Uterus (tissue), 3 donors: ENCODE measurements at regions not wholly inside any gene's neighbourhood (a gene's known extent, or its start where the extent isn't known, plus 50 kb on each side); places are given as distances from the start of the nearest gene placed in this dataset.
"Not testable (repeated sequence)": the region's sequence is repeated elsewhere in the genome, so short reads cannot be mapped to it uniquely, and the experiment has no call there.

Experiments
- DNase-seq, 2 donors: peaks; one replicate each; pipeline ENCODE4 v3.0.0-alpha.2; 2019 to 2020
- H3K27ac ChIP-seq, 2 donors: fragments of 200-600 bp; sonication (generic); 1 replicate in 1 of 2; 2 replicates in 1 of 2; pipeline ENCODE4 v1.5.1; 2016 to 2018
- H3K27me3 ChIP-seq, 2 donors: fragments of 200-600 bp; sonication (generic); one replicate each; pipeline ENCODE4 v1.5.1; 2018 to 2019; ENCODE audit warnings: control low read depth in 1 of 2
- H3K36me3 ChIP-seq, 2 donors: fragments of 200-600 bp; sonication (generic); one replicate each; pipeline ENCODE4 v1.5.1; 2019; ENCODE audit warnings: control low read depth in 1 of 2
- H3K4me1 ChIP-seq, 2 donors: fragments of 200-600 bp; sonication (generic); one replicate each; pipeline ENCODE4 v1.5.1; 2018 to 2019; ENCODE audit warnings: control low read depth in 1 of 2
- H3K4me3 ChIP-seq, 2 donors: fragments of 200-600 bp; sonication (generic); 1 replicate in 1 of 2; 2 replicates in 1 of 2; pipeline ENCODE4 v1.5.1; 2018 to 2019; ENCODE audit warnings: mild to moderate bottlenecking in 1 of 2
- H3K9me3 ChIP-seq, 2 donors: fragments of 200-600 bp; sonication (generic); one replicate each; pipeline ENCODE4 v1.5.1; 2019; ENCODE audit warnings: control low read depth in 1 of 2
- CTCF ChIP-seq, 4 experiments: fragments of 200-600 bp in 2 of 4; fragments of 450-650 bp in 2 of 4; sonication (generic) in 2 of 4; IDR thresholded peaks; one replicate each; pipeline ENCODE4 v1.5.1; 2016 to 2019; ENCODE audit warnings: antibody characterized with exemption in 4 of 4, mild to moderate bottlenecking in 2 of 4, moderate library complexity in 1 of 4
- POLR2A ChIP-seq, 2 donors: fragments of 450-650 bp; IDR thresholded peaks; one replicate each; pipeline ENCODE4 v1.6.1; 2016; ENCODE audit warnings: antibody characterized with exemption in 2 of 2, mild to moderate bottlenecking in 1 of 2, moderate library complexity in 1 of 2
- intact Hi-C: fragments of 100-400 bp; cut with DNase I; formaldehyde crosslinking; loops from one replicate; pipeline ENCODE4 v1.15.1; 2023; ENCODE audit warnings: low total_unique reads
- donor health status: DM: yes; HTN: yes; CAD: no.

GRCh38 chr4:42282081-42282901 is 115.0 kb upstream of the SHISA3 start:
- Histone ChIP-seq H3K9me3 (no peaks in the 10 kb centered on the region), H3K27ac (no peak overlapping the region), H3K27me3 (no peaks in the 10 kb centered on the region), H3K4me3 (no peak overlapping the region), H3K36me3 (no peaks in the 10 kb centered on the region), H3K4me1 (no peaks in the 10 kb centered on the region)
- peak; percentile 15 to 19 for DNase-seq
- no peak for TF ChIP-seq POLR2A (IDR thresholded peaks at IDR 0.05)
- TF ChIP-seq CTCF (IDR thresholded peaks at IDR 0.05) = peak; percentile 48 to 73 (median 58)
- intact Hi-C loops = loop anchor here (10.0 kb wide), 1 partner anchor 233 kb away; no protein-coding TSS in a partner anchor

DNA sequence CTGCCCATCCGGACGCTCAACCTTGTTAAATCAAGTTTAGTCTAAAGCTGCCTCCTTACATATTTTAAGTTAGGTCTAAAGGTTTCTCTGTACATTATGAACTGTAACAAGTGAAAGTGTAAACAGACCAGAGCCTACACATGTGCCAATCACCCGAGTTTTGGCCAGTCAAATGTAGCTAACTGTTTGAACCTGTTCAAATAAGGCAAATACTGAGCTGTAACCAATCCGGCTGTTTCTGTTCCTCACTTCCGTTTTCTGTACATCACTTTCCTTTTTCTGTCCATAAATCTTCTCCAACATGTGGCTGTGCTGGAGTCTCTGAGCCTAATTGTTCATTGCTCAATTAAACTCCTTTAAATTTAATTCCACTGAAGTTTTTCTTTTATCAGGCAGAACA is 113.3 kb upstream of the SHISA3 start:
- Histone ChIP-seq H3K4me1 (no peaks in the 10 kb centered on the region), H3K4me3 (no peak overlapping the region), H3K36me3 (no peaks in the 10 kb centered on the region), H3K9me3 (no peaks in the 10 kb centered on the region), H3K27me3 (no peaks in the 10 kb centered on the region), H3K27ac (no peak overlapping the region)
- TF ChIP-seq POLR2A (IDR thresholded peaks at IDR 0.05) = no peak
- TF ChIP-seq CTCF (IDR thresholded peaks at IDR 0.05) = no peak
- intact Hi-C loops = loop anchor here (10.0 kb wide), 1 partner anchor 231 kb away; no protein-coding TSS in a partner anchor
- no peak for DNase-seq

DNA sequence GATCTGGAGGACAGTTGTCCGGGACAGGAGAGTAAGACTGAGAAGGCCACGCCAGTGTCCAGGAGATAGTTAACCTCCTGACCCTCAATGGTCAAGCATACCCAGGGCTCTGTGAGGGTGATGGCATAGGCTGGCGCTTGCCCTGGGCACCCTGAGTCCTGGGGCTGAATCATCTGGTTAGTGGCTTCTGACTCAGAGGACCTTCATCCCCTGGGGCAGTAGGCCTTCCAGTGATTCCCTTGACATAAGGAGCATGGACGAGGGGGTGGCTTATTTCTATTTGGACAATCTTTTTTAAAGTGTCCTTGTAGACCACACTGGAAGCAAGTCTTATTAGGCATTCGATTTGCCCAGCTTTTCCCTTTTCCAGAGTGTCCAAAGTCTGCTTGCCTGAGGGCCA is 108.4 kb upstream of the SHISA3 start:
- not testable (repeated sequence) for H3K27ac ChIP-seq, DNase-seq, H3K9me3 ChIP-seq, H3K4me3 ChIP-seq, H3K4me1 ChIP-seq, H3K27me3 ChIP-seq, H3K36me3 ChIP-seq
- intact Hi-C loops = loop anchor here (10.0 kb wide), 1 partner anchor 226 kb away; no protein-coding TSS in a partner anchor

DNA sequence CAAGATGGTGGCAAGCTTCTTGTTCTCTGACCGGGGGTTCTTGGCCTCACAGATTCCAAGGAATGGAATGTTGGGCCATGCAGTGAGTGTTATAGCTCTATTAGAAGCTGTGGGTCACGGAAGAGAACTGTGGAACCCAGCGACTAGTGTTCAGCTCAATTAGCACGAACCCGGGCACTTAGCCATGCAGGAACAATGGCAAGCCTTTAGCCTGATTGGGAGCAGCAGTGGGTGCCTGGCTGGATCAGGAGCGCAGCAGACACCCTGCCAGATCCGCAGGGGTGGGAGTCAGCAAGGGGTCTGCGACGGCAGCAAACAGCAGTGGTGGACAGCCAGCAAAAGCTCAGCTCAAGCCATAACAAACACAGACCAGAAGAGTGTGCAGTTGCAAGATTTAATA is 105.1 kb upstream of the SHISA3 start:
- DNase-seq, H3K36me3 ChIP-seq, H3K4me3 ChIP-seq, H3K27ac ChIP-seq, H3K4me1 ChIP-seq, H3K27me3 ChIP-seq, intact Hi-C loops, H3K9me3 ChIP-seq: not testable (repeated sequence)

DNA sequence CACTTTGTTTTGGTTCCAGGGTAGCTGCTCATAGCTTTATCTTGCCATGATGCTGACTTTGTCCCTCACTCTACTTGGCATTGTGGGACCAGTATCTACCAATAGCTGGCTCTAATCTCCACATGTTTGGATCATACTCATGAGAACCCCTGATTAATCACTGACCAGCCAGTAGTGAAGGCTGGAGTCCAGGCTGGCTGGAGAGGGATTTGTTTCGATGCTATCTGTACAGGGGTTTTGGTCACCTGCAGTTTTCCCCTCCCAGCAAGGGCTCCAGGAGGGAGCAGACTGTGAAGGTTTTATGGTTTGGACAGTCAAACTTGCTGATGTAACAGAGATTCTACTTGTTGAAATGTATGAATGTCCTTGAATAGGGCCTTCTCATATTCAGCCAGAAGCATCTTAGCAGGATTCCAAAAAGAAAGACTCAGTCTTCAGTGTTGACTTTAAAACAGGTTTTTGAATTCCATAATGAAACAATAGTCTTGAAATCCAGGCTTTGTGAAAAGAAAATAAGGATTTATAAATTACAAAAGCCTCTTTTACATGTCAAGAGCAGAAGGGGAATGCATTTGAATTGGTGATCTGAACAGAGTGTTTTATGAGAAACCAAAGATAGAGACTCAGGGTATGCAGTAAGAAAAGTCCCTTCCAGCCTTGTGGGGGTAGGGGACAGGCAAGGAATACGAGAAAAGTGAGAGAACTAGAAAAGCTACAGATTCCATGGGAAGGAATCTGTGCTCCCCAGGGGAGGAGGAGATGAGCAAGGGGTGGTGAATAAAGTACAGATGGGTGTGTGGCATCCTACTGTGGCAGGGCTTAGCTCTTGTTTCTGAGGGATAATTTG is 103.1 kb upstream of the SHISA3 start:
- Histone ChIP-seq H3K4me3 (no peak overlapping the region), H3K27ac (no peak overlapping the region), H3K4me1 (no peaks in the 10 kb centered on the region), H3K9me3 (no peaks in the 10 kb centered on the region), H3K36me3 (no peaks in the 10 kb centered on the region), H3K27me3 (no peaks in the 10 kb centered on the region)
- no peak for TF ChIP-seq POLR2A (IDR thresholded peaks at IDR 0.05)
- no peak for DNase-seq
- intact Hi-C loops = no loop called here

DNA sequence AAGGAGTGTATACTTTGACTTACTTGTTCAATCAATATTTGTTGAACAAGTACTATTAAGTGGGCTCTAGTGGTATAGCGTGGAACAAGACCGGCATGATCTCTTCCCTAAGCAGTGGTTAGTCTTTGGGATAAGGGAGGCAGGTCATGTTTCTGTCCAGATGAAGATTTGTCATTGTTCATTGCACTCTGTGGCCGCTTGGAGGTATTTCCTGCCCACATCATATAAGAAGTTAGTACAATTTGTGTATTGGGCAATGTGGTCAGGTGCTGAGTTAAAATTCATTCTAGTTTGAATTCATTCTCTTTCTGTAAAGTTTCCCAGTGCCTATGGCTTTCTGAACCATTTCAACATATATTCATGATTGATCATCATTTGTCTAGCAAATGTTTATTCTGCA is 101.1 kb upstream of the SHISA3 start:
- no peak overlapping the region for H3K4me3 ChIP-seq
- no peaks in the 10 kb centered on the region for H3K27me3 ChIP-seq
- no peaks in the 10 kb centered on the region for H3K9me3 ChIP-seq
- DNase-seq = no peak
- no peaks in the 10 kb centered on the region for H3K4me1 ChIP-seq
- intact Hi-C loops = no loop called here
- TF ChIP-seq POLR2A (IDR thresholded peaks at IDR 0.05) (no peak), CTCF (IDR thresholded peaks at IDR 0.05) (no peak)
- H3K36me3 ChIP-seq = no peaks in the 10 kb centered on the region
- no peak overlapping the region for H3K27ac ChIP-seq
